Neural progenitor cell (in vitro differentiated cells): ENCODE measurements at regions not wholly inside any gene's neighbourhood (a gene's known extent, or its start where the extent isn't known, plus 50 kb on each side); places are given as distances from the start of the nearest gene placed in this dataset.

Experiments used
- CTCF ChIP-seq: fragments of 200-600 bp; sonication (generic); IDR thresholded peaks from 2 replicates; pipeline ENCODE4 v1.5.1; 2017; ENCODE audit warnings: antibody characterized with exemption, mild to moderate bottlenecking
- EZH2 ChIP-seq: fragments of 200-600 bp; sonication (generic); IDR thresholded peaks from 2 replicates; pipeline ENCODE4 v1.6.1; 2017; ENCODE audit warnings: antibody characterized with exemption, mild to moderate bottlenecking, moderate library complexity
- EZH2phosphoT487 ChIP-seq: fragments of 200-600 bp; sonication (generic); IDR thresholded peaks from 2 replicates; pipeline ENCODE4 v1.6.1; 2017; ENCODE audit warnings: antibody characterized with exemption

- TF ChIP-seq CTCF = no peak
- TF ChIP-seq EZH2phosphoT487 = no peak
- TF ChIP-seq EZH2 = no peak
These were observed 173.9 kb downstream of the RTL9 start for GRCh38 chrX:110532581-110532931.
